ENCODE measurements at regions not wholly inside any gene's neighbourhood (a gene's known extent, or its start where the extent isn't known, plus 50 kb on each side); places are given as distances from the start of the nearest gene placed in this dataset.

GRCh38 chr12:93040367-93040766 is 111.3 kb upstream of the EEA1 start:
- TF ChIP-seq CTCF (IDR thresholded peaks at IDR 0.05) (no peak), EP300 (IDR thresholded peaks at IDR 0.05) (no peak)

Data from tibial nerve (tissue), 4 donors.